ENCODE measurements at regions not wholly inside any gene's neighbourhood (a gene's known extent, or its start where the extent isn't known, plus 50 kb on each side); places are given as distances from the start of the nearest gene placed in this dataset.

- H3K27ac ChIP-seq (ENCODE audit: low read depth, low read length), result no peak overlapping the region
- peaks cover 20% of the 10 kb centered on the region for H3K4me1 ChIP-seq (ENCODE audit: control insufficient read depth, insufficient read depth, low read length, unreplicated experiment)
- no peaks in the 10 kb centered on the region for H3K36me3 ChIP-seq (ENCODE audit: insufficient read depth, low read length)
- H3K27me3 ChIP-seq (ENCODE audit: insufficient read depth, low read length), result no peaks in the 10 kb centered on the region
- H3K4me3 ChIP-seq (ENCODE audit: low read depth, low read length), result 0 out of 2 replicates have a peak overlapping the region, but pooled peaks have one; percentile 10
- H3K79me2 ChIP-seq (ENCODE audit: control insufficient read depth, insufficient read depth, low read length, unreplicated experiment), result no peaks in the 10 kb centered on the region
- peak overlapping the region; percentile 78 for H2AFZ ChIP-seq (ENCODE audit: low read length, unreplicated experiment)
Measured at GRCh38 chr3:59540696-59541095, 490.9 kb upstream of the CFAP20DC start.

DNA sequence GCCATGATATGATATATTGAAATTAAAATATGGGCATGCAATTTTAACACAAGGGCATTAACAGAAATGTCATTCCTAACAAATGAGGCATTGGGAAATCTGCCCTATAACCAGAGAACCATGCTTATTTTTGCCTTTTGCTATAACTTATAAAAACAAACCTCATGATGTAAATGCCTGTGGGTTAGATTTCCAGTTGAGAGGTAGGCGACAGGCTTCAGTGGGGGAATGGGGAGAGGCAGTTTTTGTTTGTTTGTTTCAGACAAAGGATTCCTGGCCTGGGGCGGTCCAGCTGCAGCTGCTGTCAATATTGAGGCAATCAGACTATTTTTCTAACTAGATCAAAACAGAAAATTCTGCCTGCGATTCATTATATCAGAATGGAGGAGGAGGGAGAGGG is 490.4 kb upstream of the CFAP20DC start:
- Histone ChIP-seq H3K27me3 (ENCODE audit: insufficient read depth, low read length) (no peaks in the 10 kb centered on the region), H3K36me3 (ENCODE audit: insufficient read depth, low read length) (no peaks in the 10 kb centered on the region), H3K79me2 (ENCODE audit: control insufficient read depth, insufficient read depth, low read length, unreplicated experiment) (no peaks in the 10 kb centered on the region), H3K4me3 (ENCODE audit: low read depth, low read length) (0 out of 2 replicates have a peak overlapping the region, but pooled peaks have one; percentile 10), H3K27ac (ENCODE audit: low read depth, low read length) (no peak overlapping the region), H3K4me1 (ENCODE audit: control insufficient read depth, insufficient read depth, low read length, unreplicated experiment) (peaks cover 23% of the 10 kb centered on the region), H2AFZ (ENCODE audit: low read length, unreplicated experiment) (peak overlapping the region; percentile 78)

- Histone ChIP-seq H3K36me3 (ENCODE audit: insufficient read depth, low read length) (no peaks in the 10 kb centered on the region), H3K4me1 (ENCODE audit: control insufficient read depth, insufficient read depth, low read length, unreplicated experiment) (peaks cover 25% of the 10 kb centered on the region), H2AFZ (ENCODE audit: low read length, unreplicated experiment) (no peak overlapping the region), H3K27me3 (ENCODE audit: insufficient read depth, low read length) (no peaks in the 10 kb centered on the region), H3K4me3 (ENCODE audit: low read depth, low read length) (no peak overlapping the region), H3K79me2 (ENCODE audit: control insufficient read depth, insufficient read depth, low read length, unreplicated experiment) (no peaks in the 10 kb centered on the region), H3K27ac (ENCODE audit: low read depth, low read length) (no peak overlapping the region)
Measured at GRCh38 chr3:59538753-59539432, 489.1 kb upstream of the CFAP20DC start.

GRCh38 chr3:59535791-59536221 is 486.0 kb upstream of the CFAP20DC start:
- H3K4me1 ChIP-seq (ENCODE audit: control insufficient read depth, insufficient read depth, low read length, unreplicated experiment), result peaks cover 24% of the 10 kb centered on the region
- H3K36me3 ChIP-seq (ENCODE audit: insufficient read depth, low read length), result no peaks in the 10 kb centered on the region
- peak overlapping the region; percentile 49 for H3K27ac ChIP-seq (ENCODE audit: low read depth, low read length)
- no peaks in the 10 kb centered on the region for H3K27me3 ChIP-seq (ENCODE audit: insufficient read depth, low read length)
- H2AFZ ChIP-seq (ENCODE audit: low read length, unreplicated experiment), result peak overlapping the region; percentile 53
- no peaks in the 10 kb centered on the region for H3K79me2 ChIP-seq (ENCODE audit: control insufficient read depth, insufficient read depth, low read length, unreplicated experiment)
- no peak overlapping the region for H3K4me3 ChIP-seq (ENCODE audit: low read depth, low read length)

DNA sequence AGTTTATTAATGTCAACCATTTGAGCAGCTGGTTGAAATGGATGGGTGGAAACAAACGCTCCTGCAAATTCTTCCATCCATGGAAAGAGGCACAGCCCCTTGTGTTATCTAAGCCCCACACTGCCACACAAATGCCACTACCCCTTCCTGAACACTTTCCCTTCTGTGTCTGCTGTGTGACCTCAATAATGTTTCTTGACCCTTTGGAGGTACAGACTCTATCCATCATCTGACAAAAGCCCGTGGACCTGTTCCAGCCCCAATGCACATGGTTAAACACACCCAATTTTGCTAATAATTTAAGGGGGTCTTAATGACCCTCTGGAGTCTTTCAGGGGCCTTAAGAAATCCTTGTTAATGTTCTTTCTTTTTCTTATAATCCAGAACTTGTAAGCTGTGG is 482.2 kb upstream of the CFAP20DC start:
- no peaks in the 10 kb centered on the region for H3K27me3 ChIP-seq (ENCODE audit: insufficient read depth, low read length)

DNA sequence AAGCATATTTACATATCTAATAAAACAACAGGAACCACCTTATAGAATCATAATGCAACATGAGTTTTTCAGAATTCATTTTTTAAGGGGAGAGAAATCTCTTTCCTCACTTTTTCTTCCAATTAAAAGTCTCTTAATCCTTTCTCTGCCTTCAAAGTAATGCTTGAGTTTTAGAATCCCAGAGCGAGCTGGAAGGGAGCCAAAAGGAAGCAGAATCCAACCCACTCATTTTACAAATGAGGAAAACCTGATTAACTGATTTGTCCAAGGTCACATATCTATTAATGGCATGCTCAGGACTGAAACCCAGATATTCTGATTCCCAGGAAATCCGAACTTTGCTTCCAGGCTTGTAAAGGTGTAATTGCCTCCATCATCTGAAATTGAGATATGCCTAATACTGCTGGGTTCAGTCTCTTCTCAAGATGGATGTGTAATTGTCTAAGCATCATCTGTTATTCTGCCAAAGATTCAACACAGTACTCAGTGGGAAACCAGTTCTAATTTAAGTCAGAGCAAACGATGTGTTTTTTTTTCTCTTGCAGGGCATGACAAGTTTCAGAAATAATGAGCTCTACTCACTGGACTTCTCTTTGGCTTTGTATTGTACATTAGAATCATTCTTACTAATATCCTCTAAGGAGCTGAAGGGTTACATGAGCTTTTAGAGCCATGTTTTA is 481.4 kb upstream of the CFAP20DC start:
- Histone ChIP-seq H3K4me1 (ENCODE audit: control insufficient read depth, insufficient read depth, low read length, unreplicated experiment) (peaks cover 10% of the 10 kb centered on the region), H3K36me3 (ENCODE audit: insufficient read depth, low read length) (no peaks in the 10 kb centered on the region), H3K4me3 (ENCODE audit: low read depth, low read length) (no peak overlapping the region), H3K79me2 (ENCODE audit: control insufficient read depth, insufficient read depth, low read length, unreplicated experiment) (no peaks in the 10 kb centered on the region), H3K27ac (ENCODE audit: low read depth, low read length) (no peak overlapping the region), H2AFZ (ENCODE audit: low read length, unreplicated experiment) (no peak overlapping the region), H3K27me3 (ENCODE audit: insufficient read depth, low read length) (no peaks in the 10 kb centered on the region)

More for the DNA sequence above, 482.2 kb upstream of the CFAP20DC start:
- H3K79me2 ChIP-seq (ENCODE audit: control insufficient read depth, insufficient read depth, low read length, unreplicated experiment), result no peaks in the 10 kb centered on the region
- H3K4me3 ChIP-seq (ENCODE audit: low read depth, low read length), result no peak overlapping the region
- no peaks in the 10 kb centered on the region for H3K36me3 ChIP-seq (ENCODE audit: insufficient read depth, low read length)
- H3K27ac ChIP-seq (ENCODE audit: low read depth, low read length), result no peak overlapping the region
- no peak overlapping the region for H2AFZ ChIP-seq (ENCODE audit: low read length, unreplicated experiment)
- H3K4me1 ChIP-seq (ENCODE audit: control insufficient read depth, insufficient read depth, low read length, unreplicated experiment), result peaks cover 11% of the 10 kb centered on the region

GRCh38 chr3:59528251-59528650 is 478.4 kb upstream of the CFAP20DC start:
- no peak overlapping the region for H3K4me3 ChIP-seq (ENCODE audit: low read depth, low read length)
- no peaks in the 10 kb centered on the region for H3K79me2 ChIP-seq (ENCODE audit: control insufficient read depth, insufficient read depth, low read length, unreplicated experiment)
- H3K27me3 ChIP-seq (ENCODE audit: insufficient read depth, low read length), result no peaks in the 10 kb centered on the region
- no peak overlapping the region for H3K27ac ChIP-seq (ENCODE audit: low read depth, low read length)
- no peak overlapping the region for H2AFZ ChIP-seq (ENCODE audit: low read length, unreplicated experiment)
- H3K36me3 ChIP-seq (ENCODE audit: insufficient read depth, low read length), result no peaks in the 10 kb centered on the region
- H3K4me1 ChIP-seq (ENCODE audit: control insufficient read depth, insufficient read depth, low read length, unreplicated experiment), result no peaks in the 10 kb centered on the region

DNA sequence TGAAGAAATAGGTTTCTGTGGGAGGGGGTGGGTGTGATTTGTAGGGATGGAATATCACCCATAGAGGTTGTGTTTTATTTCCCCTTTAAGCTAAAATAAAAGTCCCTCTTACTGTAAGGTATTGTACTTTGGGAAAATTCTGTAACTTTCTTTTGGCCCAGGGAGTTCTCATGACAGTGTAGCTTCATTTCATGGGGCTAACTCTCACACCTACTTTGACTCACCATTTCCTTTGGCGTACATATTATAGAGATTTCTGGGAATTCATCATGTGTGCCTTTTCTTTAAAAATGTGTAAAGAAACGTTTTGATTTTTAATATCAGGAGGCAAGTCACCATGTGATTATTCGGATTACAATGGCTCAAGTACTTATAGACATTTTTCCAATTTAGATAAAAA is 477.7 kb upstream of the CFAP20DC start:
- Histone ChIP-seq H3K4me1 (ENCODE audit: control insufficient read depth, insufficient read depth, low read length, unreplicated experiment) (no peaks in the 10 kb centered on the region), H2AFZ (ENCODE audit: low read length, unreplicated experiment) (no peak overlapping the region), H3K27me3 (ENCODE audit: insufficient read depth, low read length) (no peaks in the 10 kb centered on the region), H3K4me3 (ENCODE audit: low read depth, low read length) (no peak overlapping the region), H3K36me3 (ENCODE audit: insufficient read depth, low read length) (no peaks in the 10 kb centered on the region), H3K79me2 (ENCODE audit: control insufficient read depth, insufficient read depth, low read length, unreplicated experiment) (no peaks in the 10 kb centered on the region), H3K27ac (ENCODE audit: low read depth, low read length) (no peak overlapping the region)

GRCh38 chr3:59526999-59527398 is 477.2 kb upstream of the CFAP20DC start:
- no peaks in the 10 kb centered on the region for H3K27me3 ChIP-seq (ENCODE audit: insufficient read depth, low read length)
- H3K4me3 ChIP-seq (ENCODE audit: low read depth, low read length), result no peak overlapping the region
- no peaks in the 10 kb centered on the region for H3K79me2 ChIP-seq (ENCODE audit: control insufficient read depth, insufficient read depth, low read length, unreplicated experiment)
- no peaks in the 10 kb centered on the region for H3K4me1 ChIP-seq (ENCODE audit: control insufficient read depth, insufficient read depth, low read length, unreplicated experiment)
- no peak overlapping the region for H3K27ac ChIP-seq (ENCODE audit: low read depth, low read length)
- no peaks in the 10 kb centered on the region for H3K36me3 ChIP-seq (ENCODE audit: insufficient read depth, low read length)
- H2AFZ ChIP-seq (ENCODE audit: low read length, unreplicated experiment), result no peak overlapping the region

- no peaks in the 10 kb centered on the region for H3K27me3 ChIP-seq (ENCODE audit: insufficient read depth, low read length)
- no peaks in the 10 kb centered on the region for H3K4me1 ChIP-seq (ENCODE audit: control insufficient read depth, insufficient read depth, low read length, unreplicated experiment)
- no peak overlapping the region for H3K27ac ChIP-seq (ENCODE audit: low read depth, low read length)
- no peak overlapping the region for H2AFZ ChIP-seq (ENCODE audit: low read length, unreplicated experiment)
- H3K79me2 ChIP-seq (ENCODE audit: control insufficient read depth, insufficient read depth, low read length, unreplicated experiment), result no peaks in the 10 kb centered on the region
- no peak overlapping the region for H3K4me3 ChIP-seq (ENCODE audit: low read depth, low read length)
- no peaks in the 10 kb centered on the region for H3K36me3 ChIP-seq (ENCODE audit: insufficient read depth, low read length)
Measured at GRCh38 chr3:59522550-59522949, 472.7 kb upstream of the CFAP20DC start.

- no peaks in the 10 kb centered on the region for H3K36me3 ChIP-seq (ENCODE audit: insufficient read depth, low read length)
- H2AFZ ChIP-seq (ENCODE audit: low read length, unreplicated experiment), result no peak overlapping the region
- no peaks in the 10 kb centered on the region for H3K4me1 ChIP-seq (ENCODE audit: control insufficient read depth, insufficient read depth, low read length, unreplicated experiment)
- H3K4me3 ChIP-seq (ENCODE audit: low read depth, low read length), result no peak overlapping the region
- H3K27me3 ChIP-seq (ENCODE audit: insufficient read depth, low read length), result no peaks in the 10 kb centered on the region
- no peaks in the 10 kb centered on the region for H3K79me2 ChIP-seq (ENCODE audit: control insufficient read depth, insufficient read depth, low read length, unreplicated experiment)
- H3K27ac ChIP-seq (ENCODE audit: low read depth, low read length), result no peak overlapping the region
Measured at GRCh38 chr3:59519094-59519493, 469.3 kb upstream of the CFAP20DC start.
